ENCODE measurements at regions not wholly inside any gene's neighbourhood (a gene's known extent, or its start where the extent isn't known, plus 50 kb on each side); places are given as distances from the start of the nearest gene placed in this dataset.

DNA sequence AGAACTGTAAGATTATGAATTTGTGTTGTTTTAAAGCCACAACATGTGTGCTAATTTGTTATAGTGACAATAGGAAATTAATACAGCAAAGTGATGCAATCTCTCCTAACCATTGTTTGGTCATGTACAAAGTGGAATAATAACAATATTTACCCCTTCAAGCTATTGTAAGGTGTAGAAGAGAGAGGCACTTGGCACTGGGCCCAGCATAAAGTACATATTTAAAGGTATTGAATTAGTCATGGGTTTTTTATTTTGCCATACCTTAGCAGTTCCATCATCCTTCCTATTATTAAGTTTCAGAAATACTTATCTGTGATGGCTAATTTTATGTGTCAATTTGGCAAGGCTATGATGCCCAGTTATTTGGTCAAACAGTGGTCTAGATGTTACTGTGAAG is 322.4 kb upstream of the TSHZ2 start:
- Histone ChIP-seq H3K27ac (no peak overlapping the region), H3K4me1 (no peaks in the 10 kb centered on the region), H3K27me3 (no peaks in the 10 kb centered on the region), H3K9me3 (no peaks in the 10 kb centered on the region), H3K4me3 (no peak overlapping the region), H3K36me3 (no peaks in the 10 kb centered on the region)
- in situ Hi-C loops (cut with MboI; ENCODE audit: low pct_ligation_motif_present in 1 of 4, low pct_unique_long_range_greater_than_20kb in 1 of 4, low sequenced_read_pairs in 3 of 4) (loop anchor here in 1 of 4 donors (25.0 kb wide), 2 partner anchors 87 to 88 kb away; no protein-coding TSS in a partner anchor), intact Hi-C loops (cut with DNase I; ENCODE audit: low total_unique reads) (no loop called here)
- no peak for DNase-seq
- TF ChIP-seq POLR2AphosphoS5 (IDR thresholded peaks at IDR 0.05), result no peak
- no peak for TF ChIP-seq POLR2A (IDR thresholded peaks at IDR 0.05)
- no peak for TF ChIP-seq EP300 (IDR thresholded peaks at IDR 0.05; ENCODE audit: low read depth)
- TF ChIP-seq, protein P1, sequence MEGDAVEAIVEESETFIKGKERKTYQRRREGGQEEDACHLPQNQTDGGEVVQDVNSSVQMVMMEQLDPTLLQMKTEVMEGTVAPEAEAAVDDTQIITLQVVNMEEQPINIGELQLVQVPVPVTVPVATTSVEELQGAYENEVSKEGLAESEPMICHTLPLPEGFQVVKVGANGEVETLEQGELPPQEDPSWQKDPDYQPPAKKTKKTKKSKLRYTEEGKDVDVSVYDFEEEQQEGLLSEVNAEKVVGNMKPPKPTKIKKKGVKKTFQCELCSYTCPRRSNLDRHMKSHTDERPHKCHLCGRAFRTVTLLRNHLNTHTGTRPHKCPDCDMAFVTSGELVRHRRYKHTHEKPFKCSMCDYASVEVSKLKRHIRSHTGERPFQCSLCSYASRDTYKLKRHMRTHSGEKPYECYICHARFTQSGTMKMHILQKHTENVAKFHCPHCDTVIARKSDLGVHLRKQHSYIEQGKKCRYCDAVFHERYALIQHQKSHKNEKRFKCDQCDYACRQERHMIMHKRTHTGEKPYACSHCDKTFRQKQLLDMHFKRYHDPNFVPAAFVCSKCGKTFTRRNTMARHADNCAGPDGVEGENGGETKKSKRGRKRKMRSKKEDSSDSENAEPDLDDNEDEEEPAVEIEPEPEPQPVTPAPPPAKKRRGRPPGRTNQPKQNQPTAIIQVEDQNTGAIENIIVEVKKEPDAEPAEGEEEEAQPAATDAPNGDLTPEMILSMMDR (IDR thresholded peaks at IDR 0.05), result no peak

DNA sequence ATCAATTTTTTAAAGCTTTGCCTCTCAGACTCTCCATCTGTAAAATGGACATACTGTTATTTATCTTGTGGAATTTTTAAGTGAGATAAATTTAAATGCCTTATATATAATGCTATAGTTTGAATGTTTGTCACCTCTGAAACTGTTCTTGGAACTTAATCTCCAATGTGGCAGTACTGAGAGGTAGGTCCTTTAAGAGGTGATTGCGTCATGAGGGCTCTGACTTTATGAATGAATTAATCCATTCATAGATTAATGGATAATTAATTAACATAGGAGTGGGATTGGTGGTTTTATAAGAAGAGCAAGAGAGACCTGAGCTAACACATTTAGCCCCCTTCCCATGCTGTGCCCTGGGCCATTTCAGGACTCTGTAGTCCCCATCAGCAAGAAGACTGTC is 326.3 kb upstream of the TSHZ2 start:
- no peaks in the 10 kb centered on the region for H3K27me3 ChIP-seq
- no peaks in the 10 kb centered on the region for H3K9me3 ChIP-seq
- H3K36me3 ChIP-seq, result no peaks in the 10 kb centered on the region
- H3K4me1 ChIP-seq, result no peaks in the 10 kb centered on the region
- H3K4me3 ChIP-seq, result no peak overlapping the region
- in situ Hi-C loops (cut with MboI; ENCODE audit: low pct_ligation_motif_present in 1 of 4, low pct_unique_long_range_greater_than_20kb in 1 of 4, low sequenced_read_pairs in 3 of 4) (loop anchor here in 1 of 4 donors (25.0 kb wide), 1 partner anchor 91 kb away; no protein-coding TSS in a partner anchor), intact Hi-C loops (cut with DNase I; ENCODE audit: low total_unique reads) (no loop called here)
- no peak for DNase-seq
- TF ChIP-seq POLR2AphosphoS5 (IDR thresholded peaks at IDR 0.05), result no peak
- TF ChIP-seq, protein P1 (IDR thresholded peaks at IDR 0.05), result no peak
- no peak for TF ChIP-seq EP300 (IDR thresholded peaks at IDR 0.05; ENCODE audit: low read depth)
- TF ChIP-seq POLR2A (IDR thresholded peaks at IDR 0.05), result no peak
- no peak overlapping the region for H3K27ac ChIP-seq
- WGBS, 2 donors (ENCODE audit: low coverage in 1 of 2), result 80 to 87% methylated on average over 1 of the region's 1 CpG

DNA sequence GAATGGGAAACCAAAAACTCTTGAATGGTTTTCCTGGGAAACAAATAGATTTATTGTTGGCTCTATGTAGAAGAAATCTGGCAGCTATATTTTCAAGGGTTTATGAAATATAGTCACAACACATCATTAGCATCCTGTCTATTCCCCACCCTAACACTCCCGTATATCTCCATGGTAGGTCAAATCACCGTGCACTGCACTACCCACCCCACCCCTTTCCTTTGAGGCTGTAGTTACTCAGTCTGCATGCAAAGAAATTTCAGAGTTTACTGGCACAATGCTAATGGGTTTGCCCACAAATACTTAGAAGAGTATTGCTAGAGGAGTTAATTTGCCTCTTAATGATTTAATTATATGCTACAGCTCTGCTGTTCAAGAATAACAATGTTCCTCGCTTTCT is 329.1 kb upstream of the TSHZ2 start:
- 84 to 86% methylated on average over 1 to 3 of the region's 3 CpGs for WGBS, 2 donors (ENCODE audit: low coverage in 1 of 2)
- in situ Hi-C loops (cut with MboI; ENCODE audit: low pct_ligation_motif_present in 1 of 4, low pct_unique_long_range_greater_than_20kb in 1 of 4, low sequenced_read_pairs in 3 of 4), result loop anchor here in 1 of 4 donors (25.0 kb wide), 1 partner anchor 94 kb away; no protein-coding TSS in a partner anchor
- DNase-seq, result no peak

DNA sequence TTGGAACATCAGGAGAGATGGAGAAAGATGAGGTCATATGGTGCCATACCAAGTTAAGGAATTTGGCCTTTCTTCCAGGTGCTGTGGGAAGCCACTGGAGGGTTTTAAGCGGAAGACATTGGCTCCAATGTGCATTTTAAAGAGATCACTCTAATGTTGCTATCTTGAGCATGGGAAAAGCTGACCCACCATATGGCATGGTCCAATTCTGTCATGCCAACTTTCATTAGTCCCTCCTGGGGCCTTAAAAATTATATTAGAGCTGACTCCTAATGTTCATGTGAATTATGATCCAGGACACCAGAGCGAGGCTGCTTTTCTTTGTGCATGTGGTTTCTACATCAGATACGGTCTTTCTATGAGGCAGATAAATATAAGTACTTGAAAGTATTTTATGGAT is 335.0 kb upstream of the TSHZ2 start:
- no peaks in the 10 kb centered on the region for H3K27me3 ChIP-seq
- TF ChIP-seq EP300 (IDR thresholded peaks at IDR 0.05; ENCODE audit: low read depth) (no peak), POLR2AphosphoS5 (IDR thresholded peaks at IDR 0.05) (no peak), POLR2A (IDR thresholded peaks at IDR 0.05) (no peak)
- TF ChIP-seq, protein P1 (IDR thresholded peaks at IDR 0.05), result no peak
- no peak overlapping the region for H3K27ac ChIP-seq
- in situ Hi-C loops (cut with MboI; ENCODE audit: low pct_ligation_motif_present in 1 of 4, low pct_unique_long_range_greater_than_20kb in 1 of 4, low sequenced_read_pairs in 3 of 4), result loop anchor here in 1 of 4 donors (25.0 kb wide), 1 partner anchor 100 kb away; no protein-coding TSS in a partner anchor
- intact Hi-C loops (cut with DNase I; ENCODE audit: low total_unique reads), result no loop called here
- H3K36me3 ChIP-seq, result no peaks in the 10 kb centered on the region
- WGBS, 2 donors (ENCODE audit: low coverage in 1 of 2), result 83 to 87% methylated on average over 3 of the region's 3 CpGs
- H3K4me3 ChIP-seq, result no peak overlapping the region
- H3K9me3 ChIP-seq, result no peaks in the 10 kb centered on the region
- no peaks in the 10 kb centered on the region for H3K4me1 ChIP-seq
- DNase-seq, result no peak

More for the DNA sequence above, 329.1 kb upstream of the TSHZ2 start:
- Histone ChIP-seq H3K9me3 (no peaks in the 10 kb centered on the region), H3K4me3 (no peak overlapping the region), H3K4me1 (no peaks in the 10 kb centered on the region), H3K36me3 (no peaks in the 10 kb centered on the region), H3K27ac (no peak overlapping the region), H3K27me3 (no peaks in the 10 kb centered on the region)
- intact Hi-C loops (cut with DNase I; ENCODE audit: low total_unique reads), result no loop called here
- TF ChIP-seq EP300 (IDR thresholded peaks at IDR 0.05; ENCODE audit: low read depth) (no peak), POLR2A (IDR thresholded peaks at IDR 0.05) (no peak), POLR2AphosphoS5 (IDR thresholded peaks at IDR 0.05) (no peak)
- TF ChIP-seq, protein P1 (IDR thresholded peaks at IDR 0.05), result no peak
